LNCaP clone FGC (cell line): ENCODE measurements at regions not wholly inside any gene's neighbourhood (a gene's known extent, or its start where the extent isn't known, plus 50 kb on each side); places are given as distances from the start of the nearest gene placed in this dataset.

Source experiments
- DNase-seq: peaks from one replicate; pipeline ENCODE4 v3.0.0-alpha.2; 2011; ENCODE audit warnings: low read depth
- H3K4me3 ChIP-seq: 2 replicates; pipeline ENCODE4 v1.5.1; 2011; ENCODE audit warnings: mild to moderate bottlenecking, low read depth, low read length, control low read depth
- CTCF ChIP-seq: IDR thresholded peaks from 2 replicates; pipeline ENCODE4 v1.5.1; 2012; ENCODE audit warnings: mild to moderate bottlenecking; ENCODE audit not compliant: control insufficient read depth, insufficient read depth; ENCODE audit errors: extremely low read depth

DNA sequence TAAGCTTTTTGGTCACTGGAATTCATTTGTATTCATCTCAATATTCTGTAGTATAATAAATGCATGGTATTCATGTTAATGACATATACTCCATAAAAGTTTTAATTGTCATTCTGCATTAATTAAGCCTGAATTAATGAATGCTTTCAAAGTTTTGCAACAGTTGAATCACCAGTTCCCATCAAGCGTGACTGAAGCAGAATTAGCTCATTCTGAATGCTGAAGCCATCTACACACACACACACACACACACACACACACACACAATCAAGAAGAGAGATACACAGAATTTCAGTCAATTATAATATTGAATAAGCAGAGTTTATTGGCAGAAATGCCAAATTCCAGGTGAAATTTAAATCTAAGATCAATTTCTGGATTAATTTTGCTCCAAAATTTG lies 252.1 kb upstream of the KCNMB2 start:
- H3K4me3 ChIP-seq, result no peak overlapping the region
- no peak for TF ChIP-seq CTCF
- DNase-seq, result no peak

GRCh38 chr3:178288074-178288473 lies 248.2 kb upstream of the KCNMB2 start:
- no peak for TF ChIP-seq CTCF
- H3K4me3 ChIP-seq, result no peak overlapping the region

GRCh38 chr3:178289544-178290160 lies 246.6 kb upstream of the KCNMB2 start:
- H3K4me3 ChIP-seq, result no peak overlapping the region
- TF ChIP-seq CTCF, result no peak
- DNase-seq, result no peak

More at GRCh38 chr3:178288074-178288473, 248.2 kb upstream of the KCNMB2 start:
- no peak for DNase-seq

- no peak for DNase-seq
- TF ChIP-seq CTCF, result no peak
- H3K4me3 ChIP-seq, result no peak overlapping the region
Measured at GRCh38 chr3:178291574-178292370, 244.5 kb upstream of the KCNMB2 start.

DNA sequence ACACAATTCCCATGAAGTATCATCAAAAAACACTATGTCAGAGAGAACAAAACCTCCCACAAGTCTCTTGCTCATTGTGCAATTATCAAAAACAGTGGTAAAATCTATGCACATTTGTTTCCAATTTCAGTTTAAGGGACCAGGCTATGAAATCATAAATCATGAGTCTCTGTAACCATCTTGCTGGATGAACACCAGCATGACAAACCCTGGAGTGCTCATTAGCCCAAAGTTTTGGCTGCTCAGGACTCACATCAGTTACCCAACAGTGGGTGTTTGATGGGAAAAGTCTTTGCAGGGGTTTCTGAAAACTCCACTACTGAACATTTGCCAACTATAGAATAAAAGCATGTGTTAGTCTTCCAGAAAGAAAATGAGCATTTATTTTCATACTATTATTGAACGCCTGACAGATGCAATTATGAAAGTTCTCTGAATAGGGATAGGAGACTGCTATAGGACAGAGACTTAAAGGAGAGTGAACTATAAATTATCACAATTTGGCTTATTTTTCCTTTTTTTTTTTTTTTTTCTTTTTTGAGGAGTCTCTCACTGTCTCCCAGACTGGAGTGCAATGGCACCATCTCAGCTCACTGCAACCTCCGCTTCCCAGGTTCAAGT lies 240.8 kb upstream of the KCNMB2 start:
- no peak overlapping the region for H3K4me3 ChIP-seq
- no peak for DNase-seq
- no peak for TF ChIP-seq CTCF

DNA sequence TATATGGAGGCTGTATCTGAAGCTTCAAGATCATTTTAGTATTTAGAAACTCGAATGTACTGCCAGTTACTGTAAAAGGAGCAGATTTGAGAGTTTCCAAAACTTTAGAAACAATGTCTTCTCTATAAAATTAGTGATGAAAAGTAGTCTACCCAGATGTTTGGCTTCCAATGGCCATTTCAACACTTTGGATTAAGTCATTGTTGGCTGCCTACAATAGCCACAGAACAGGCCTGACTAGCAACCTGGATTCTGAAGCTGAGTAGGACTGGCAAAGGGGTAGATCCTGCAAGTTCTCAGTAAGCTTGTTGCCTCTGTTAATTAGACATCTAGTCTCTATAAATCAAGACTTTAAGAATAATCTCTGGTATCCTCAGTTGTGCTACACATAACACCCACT lies 239.0 kb upstream of the KCNMB2 start:
- DNase-seq, result no peak
- no peak overlapping the region for H3K4me3 ChIP-seq
- TF ChIP-seq CTCF, result no peak
